NCI-H146 (cell line): ENCODE measurements at regions not wholly inside any gene's neighbourhood (a gene's known extent, or its start where the extent isn't known, plus 50 kb on each side); places are given as distances from the start of the nearest gene placed in this dataset.
"Not testable (repeated sequence)": the region's sequence is repeated elsewhere in the genome, so short reads cannot be mapped to it uniquely, and the experiment has no call there.

ENCODE experiments used
- DNase-seq: peaks from one replicate; lab custom pipeline; 2025; lab: John Stamatoyannopoulos, UW

GRCh38 chr6:76774781-76775384 lies 688.4 kb downstream of the HTR1B start:
- peak; percentile 75 for DNase-seq

GRCh38 chr6:76772951-76773350 lies 690.3 kb downstream of the HTR1B start:
- DNase-seq, result no peak

- DNase-seq, result peak; percentile 40
Measured at GRCh38 chr6:76771059-76771634, 692.1 kb downstream of the HTR1B start.

- no peak for DNase-seq
Measured at GRCh38 chr6:76770281-76770680, 693.0 kb downstream of the HTR1B start.

GRCh38 chr6:76768556-76768955 lies 694.7 kb downstream of the HTR1B start:
- no peak for DNase-seq

GRCh38 chr6:76764057-76764456 lies 691.6 kb upstream of the IMPG1 start:
- no peak for DNase-seq

GRCh38 chr6:76752841-76753240 lies 680.4 kb upstream of the IMPG1 start:
- DNase-seq, result no peak

- not testable (repeated sequence) for DNase-seq
Measured at GRCh38 chr6:76745388-76745787, 672.9 kb upstream of the IMPG1 start.

- not testable (repeated sequence) for DNase-seq
Measured at GRCh38 chr6:76744151-76744720, 671.8 kb upstream of the IMPG1 start.

- no peak for DNase-seq
Measured at GRCh38 chr6:76742919-76743318, 670.5 kb upstream of the IMPG1 start.

- no peak for DNase-seq
Measured at GRCh38 chr6:76719449-76719848, 647.0 kb upstream of the IMPG1 start.

- DNase-seq, result peak; percentile 4
Measured at GRCh38 chr6:76708641-76709331, 636.3 kb upstream of the IMPG1 start.

- DNase-seq, result no peak
Measured at GRCh38 chr6:76707630-76708029, 635.2 kb upstream of the IMPG1 start.

- DNase-seq, result no peak
Measured at GRCh38 chr6:76706631-76707030, 634.2 kb upstream of the IMPG1 start.

GRCh38 chr6:76706086-76706485 lies 633.6 kb upstream of the IMPG1 start:
- DNase-seq, result no peak

GRCh38 chr6:76703786-76704185 lies 631.3 kb upstream of the IMPG1 start:
- DNase-seq, result no peak

- no peak for DNase-seq
Measured at GRCh38 chr6:76703285-76703684, 630.8 kb upstream of the IMPG1 start.

GRCh38 chr6:76702187-76702586 lies 629.7 kb upstream of the IMPG1 start:
- DNase-seq, result no peak

GRCh38 chr6:76701610-76702009 lies 629.1 kb upstream of the IMPG1 start:
- DNase-seq, result no peak

- DNase-seq, result no peak
Measured at GRCh38 chr6:76697585-76697984, 625.1 kb upstream of the IMPG1 start.

- DNase-seq, result peak; percentile 71
Measured at GRCh38 chr6:76694795-76695194, 622.3 kb upstream of the IMPG1 start.

GRCh38 chr6:76684875-76685274 lies 612.4 kb upstream of the IMPG1 start:
- DNase-seq, result peak; percentile 75

GRCh38 chr6:76683985-76684384 lies 611.5 kb upstream of the IMPG1 start:
- DNase-seq, result peak; percentile 94
